OCI-LY1 (cell line): ENCODE measurements at regions not wholly inside any gene's neighbourhood (a gene's known extent, or its start where the extent isn't known, plus 50 kb on each side); places are given as distances from the start of the nearest gene placed in this dataset.

Source experiments
- H2AFZ ChIP-seq: fragments of 200-600 bp; sonication (generic), shearing (Covaris generic); 2 replicates; pipeline ENCODE4 v1.6.0; 2014; ENCODE audit warnings: antibody characterized with exemption, mild to moderate bottlenecking, low read length
- H3F3A ChIP-seq: fragments of 200-600 bp; sonication (generic), shearing (Covaris generic); 2 replicates; pipeline ENCODE4 v1.6.0; 2014; ENCODE audit warnings: mild to moderate bottlenecking, antibody characterized with exemption, low read length, moderate library complexity; ENCODE audit not compliant: insufficient read depth
- H3K27ac ChIP-seq: fragments of 200-600 bp; sonication (generic); 2 replicates; pipeline ENCODE4 v1.5.1; 2014; ENCODE audit warnings: low read length, mixed run types, mild to moderate bottlenecking, low read depth; ENCODE audit not compliant: poor library complexity, severe bottlenecking
- H3K27me3 ChIP-seq: fragments of 200-600 bp; sonication (generic); 2 replicates; pipeline ENCODE4 v1.6.0; 2014; ENCODE audit warnings: antibody characterized with exemption, mild to moderate bottlenecking, low read length, moderate library complexity; ENCODE audit not compliant: insufficient read depth
- H3K36me3 ChIP-seq: fragments of 200-600 bp; sonication (generic); 2 replicates; pipeline ENCODE4 v1.6.1; 2014; ENCODE audit warnings: mild to moderate bottlenecking, antibody characterized with exemption, low read length, moderate library complexity, mixed read lengths; ENCODE audit not compliant: insufficient read depth
- H3K4me1 ChIP-seq: fragments of 200-600 bp; sonication (generic); 2 replicates; pipeline ENCODE4 v1.5.1; 2014; ENCODE audit warnings: mild to moderate bottlenecking, low read length, moderate library complexity; ENCODE audit not compliant: insufficient read depth, severe bottlenecking
- H3K4me2 ChIP-seq: fragments of 200-600 bp; sonication (generic), shearing (Covaris generic); 2 replicates; pipeline ENCODE4 v1.6.1; 2014; ENCODE audit warnings: low read length
- H3K4me3 ChIP-seq: fragments of 200-600 bp; sonication (generic); 2 replicates; pipeline ENCODE4 v1.5.1; 2014; ENCODE audit warnings: low read length, low read depth, mild to moderate bottlenecking, mixed read lengths; ENCODE audit not compliant: poor library complexity, severe bottlenecking
- H3K79me2 ChIP-seq: fragments of 200-600 bp; shearing (Covaris generic); 2 replicates; pipeline ENCODE4 v1.6.1; 2016; ENCODE audit warnings: mixed run types, low read length, mixed read lengths; ENCODE audit not compliant: insufficient read depth
- H3K9ac ChIP-seq: fragments of 200-600 bp; sonication (generic), shearing (Covaris generic); 2 replicates; pipeline ENCODE4 v1.6.1; 2014; ENCODE audit warnings: mild to moderate bottlenecking, low read length, mixed read lengths
- H3K9me2 ChIP-seq: fragments of 200-600 bp; sonication (generic), shearing (Covaris generic); 2 replicates; pipeline ENCODE4 v1.6.1; 2014; ENCODE audit warnings: low read depth, mild to moderate bottlenecking, low read length, mixed read lengths
- H3K9me3 ChIP-seq: fragments of 200-600 bp; shearing (Covaris generic); 2 replicates; pipeline ENCODE4 v1.6.1; 2014; ENCODE audit warnings: low read length, mixed read lengths
- H4K20me1 ChIP-seq: fragments of 200-600 bp; sonication (generic), shearing (Covaris generic); 2 replicates; pipeline ENCODE4 v1.6.0; 2016; ENCODE audit warnings: mild to moderate bottlenecking, low read length; ENCODE audit not compliant: insufficient read depth
- CTCF ChIP-seq: fragments of 200-600 bp; sonication (generic), shearing (Covaris generic); IDR thresholded peaks from 2 replicates; pipeline ENCODE4 v1.5.1; 2017; ENCODE audit warnings: mild to moderate bottlenecking, antibody characterized with exemption, low read length, moderate library complexity, mixed read lengths
- EZH2 ChIP-seq: fragments of 200-600 bp; sonication (generic), shearing (Covaris generic); IDR thresholded peaks from 2 replicates; pipeline ENCODE4 v1.8.0; 2017; ENCODE audit warnings: borderline replicate concordance, mixed run types, mild to moderate bottlenecking, antibody characterized with exemption, low read length, moderate library complexity, mixed read lengths

GRCh38 chr2:217085543-217085942 lies 225.7 kb upstream of the TNP1 start:
- H3K27ac ChIP-seq = no peak overlapping the region

GRCh38 chr2:217081799-217082198 lies 221.9 kb upstream of the TNP1 start:
- Histone ChIP-seq H3K4me3 (no peak overlapping the region), H3K9ac (no peak overlapping the region), H3K27ac (no peak overlapping the region), H3K36me3 (no peaks in the 10 kb centered on the region), H4K20me1 (no peaks in the 10 kb centered on the region), H3K9me3 (no peaks in the 10 kb centered on the region), H3K79me2 (no peaks in the 10 kb centered on the region), H3K27me3 (no peaks in the 10 kb centered on the region), H2AFZ (no peak overlapping the region), H3K4me2 (no peak overlapping the region), H3K9me2 (no peaks in the 10 kb centered on the region), H3F3A (no peaks in the 10 kb centered on the region), H3K4me1 (no peaks in the 10 kb centered on the region)
- TF ChIP-seq EZH2 = no peak
- TF ChIP-seq CTCF = no peak

More at GRCh38 chr2:217085543-217085942, 225.7 kb upstream of the TNP1 start:
- no peaks in the 10 kb centered on the region for H3K27me3 ChIP-seq
- no peaks in the 10 kb centered on the region for H3K9me3 ChIP-seq
- H3K4me3 ChIP-seq = no peak overlapping the region
- no peaks in the 10 kb centered on the region for H4K20me1 ChIP-seq
- H3K9me2 ChIP-seq = no peaks in the 10 kb centered on the region
- no peaks in the 10 kb centered on the region for H3K79me2 ChIP-seq
- no peaks in the 10 kb centered on the region for H3K4me1 ChIP-seq
- no peaks in the 10 kb centered on the region for H3F3A ChIP-seq
- no peaks in the 10 kb centered on the region for H3K36me3 ChIP-seq
- TF ChIP-seq EZH2 (no peak), CTCF (no peak)
- H3K9ac ChIP-seq = no peak overlapping the region
- no peak overlapping the region for H3K4me2 ChIP-seq
- no peak overlapping the region for H2AFZ ChIP-seq

GRCh38 chr2:217079165-217079564 lies 219.3 kb upstream of the TNP1 start:
- Histone ChIP-seq H3K9me2 (no peaks in the 10 kb centered on the region), H3K79me2 (no peaks in the 10 kb centered on the region), H3K36me3 (no peaks in the 10 kb centered on the region), H3K9ac (no peak overlapping the region), H3K4me2 (no peak overlapping the region), H3K9me3 (no peaks in the 10 kb centered on the region), H3K27ac (no peak overlapping the region), H3F3A (no peaks in the 10 kb centered on the region), H3K4me1 (no peaks in the 10 kb centered on the region), H3K4me3 (no peak overlapping the region), H3K27me3 (no peaks in the 10 kb centered on the region), H4K20me1 (no peaks in the 10 kb centered on the region), H2AFZ (no peak overlapping the region)
- TF ChIP-seq EZH2 (no peak), CTCF (no peak)
